ENCODE measurements at regions not wholly inside any gene's neighbourhood (a gene's known extent, or its start where the extent isn't known, plus 50 kb on each side); places are given as distances from the start of the nearest gene placed in this dataset.

GRCh38 chr11:128301756-128302155, 285.6 kb downstream of the ETS1 start (continued):
- TF ChIP-seq E2F8 (IDR thresholded peaks at IDR 0.05; ENCODE audit: low read depth, partially characterized antibody): no peak
- TF ChIP-seq SIN3A (IDR thresholded peaks at IDR 0.05; ENCODE audit: low read depth, low read length): no peak
- no peak for TF ChIP-seq TBL1XR1 (IDR thresholded peaks at IDR 0.05; ENCODE audit: low read depth, low read length)

- no peaks in the 10 kb centered on the region for H3K36me3 ChIP-seq (ENCODE audit: control insufficient read depth in 2 of 2, insufficient read depth in 2 of 2, low read length in 1 of 2)
- in situ Hi-C loops (cut with MboI): no loop called here
- H3K27ac ChIP-seq (ENCODE audit: control insufficient read depth, insufficient read depth): no peak overlapping the region
- no peak overlapping the region for H3K4me3 ChIP-seq
- FAIRE-seq (no peak), ATAC-seq (no peak), DNase-seq (ENCODE audit: low read depth, low spot score) (no peak)
- WGBS (ENCODE audit: insufficient coverage, insufficient replicate concordance, low lambda C conversion rate, missing lambda C conversion rate): 93% methylated on average over 2 of the region's 2 CpGs
- SMC1A ChIA-PET (ENCODE audit: uncharacterized antibody, unreplicated experiment): interaction anchor here (1.2 to 7.0 kb wide), 9 partner anchors 9 to 330 kb away, joined by 3 to 104 read pairs (median 7); no protein-coding TSS in a partner anchor
- H3K9ac ChIP-seq (ENCODE audit: control insufficient read depth, insufficient read depth, low read length): no peak overlapping the region
- H3K4me1 ChIP-seq (ENCODE audit: control insufficient read depth, insufficient read depth, low read length): peaks cover 59% of the 10 kb centered on the region
- no peak overlapping the region for H2AFZ ChIP-seq (ENCODE audit: control insufficient read depth, low read depth, low read length)
- TF ChIP-seq BCL3 (IDR thresholded peaks at IDR 0.05; ENCODE audit: borderline replicate concordance, insufficient read depth, low read depth, low read length, poor library complexity, severe bottlenecking): no peak
- no peak for TF ChIP-seq TCF7 (IDR thresholded peaks at IDR 0.05; ENCODE audit: borderline replicate concordance)
- TF ChIP-seq PRDM15 (CRISPR knock-in tag; IDR thresholded peaks at IDR 0.05): no peak
- no peak for TF ChIP-seq POU2F2 (IDR thresholded peaks at IDR 0.05; ENCODE audit: borderline replicate concordance, low read depth, low read length)
- no peak for TF ChIP-seq YY1 (IDR thresholded peaks at IDR 0.05; ENCODE audit: low read depth, low read length)
- BruUV-seq (replicated peaks): no TSS peak
- RAD21 ChIA-PET (ENCODE audit: unreplicated experiment): interaction anchor here (1.5 to 4.3 kb wide), 6 partner anchors 10 to 329 kb away, joined by 5 to 25 read pairs (median 14); no protein-coding TSS in a partner anchor
- intact Hi-C loops (cut with micrococcal nuclease; ENCODE audit: unreplicated experiment): no loop called here
- no peak overlapping the region for H3K4me2 ChIP-seq (ENCODE audit: control insufficient read depth, insufficient read depth)
- H3K9me3 ChIP-seq (replicated peaks; ENCODE audit: control insufficient read depth, insufficient read depth, low read length): no peaks in the 10 kb centered on the region
- no peaks in the 10 kb centered on the region for H4K20me1 ChIP-seq (ENCODE audit: control insufficient read depth, insufficient read depth)
- POLR2A ChIA-PET: no interaction called here
- no peaks in the 10 kb centered on the region for H3K79me2 ChIP-seq (ENCODE audit: control insufficient read depth, insufficient read depth, low read length)
- CTCF ChIA-PET: interaction anchor here (0.9 to 5.5 kb wide), 11 partner anchors 10 to 530 kb away, joined by 3 to 35 read pairs (median 4); no protein-coding TSS in a partner anchor
- H3K27me3 ChIP-seq (replicated peaks in 1 of 2; ENCODE audit: control insufficient read depth in 2 of 2, insufficient read depth in 2 of 2, low read length in 1 of 2): no peaks in the 10 kb centered on the region
Measured at GRCh38 chr11:128300785-128301184, 286.6 kb downstream of the ETS1 start.

Measured in GM12878 (cell line).